Osteocyte (in vitro differentiated cells): ENCODE measurements at regions not wholly inside any gene's neighbourhood (a gene's known extent, or its start where the extent isn't known, plus 50 kb on each side); places are given as distances from the start of the nearest gene placed in this dataset.

Experiments
- DNase-seq: peaks from one replicate; pipeline ENCODE4 v3.0.0; 2021; ENCODE audit warnings: mixed read lengths; ENCODE audit not compliant: unreplicated experiment; ENCODE audit errors: extremely low spot score
- H3K27ac Mint-ChIP-seq: one replicate; pipeline ENCODE4 v1.8.0; 2021; ENCODE audit warnings: mild to moderate bottlenecking, mixed read lengths; ENCODE audit not compliant: unreplicated experiment
- H3K27me3 Mint-ChIP-seq: one replicate; pipeline ENCODE4 v1.8.0; 2021; ENCODE audit warnings: mixed read lengths; ENCODE audit not compliant: unreplicated experiment
- H3K36me3 Mint-ChIP-seq: one replicate; pipeline ENCODE4 v1.8.0; 2021; ENCODE audit warnings: mixed read lengths; ENCODE audit not compliant: unreplicated experiment
- H3K4me1 Mint-ChIP-seq: one replicate; pipeline ENCODE4 v1.8.0; 2021; ENCODE audit warnings: mixed read lengths; ENCODE audit not compliant: unreplicated experiment
- H3K4me3 Mint-ChIP-seq: one replicate; pipeline ENCODE4 v1.8.0; 2021; ENCODE audit warnings: mild to moderate bottlenecking, moderate library complexity, mixed read lengths; ENCODE audit not compliant: unreplicated experiment
- H3K9me3 Mint-ChIP-seq: one replicate; pipeline ENCODE4 v1.8.0; 2021; ENCODE audit warnings: mixed read lengths; ENCODE audit not compliant: unreplicated experiment
- CTCF ChIP-seq: fragments of 200-600 bp; sonication (generic); IDR thresholded peaks from 2 replicates; pipeline ENCODE4 v1.5.0; 2021; ENCODE audit warnings: antibody characterized with exemption, mild to moderate bottlenecking, moderate library complexity

GRCh38 chr6:119865466-119866350, 516.1 kb upstream of the MAN1A1 start:
- peak overlapping the region; percentile 78 for H3K27ac Mint-ChIP-seq
- peaks cover 24% of the 10 kb centered on the region for H3K9me3 Mint-ChIP-seq
- H3K4me1 Mint-ChIP-seq: peaks cover 18% of the 10 kb centered on the region
- no peaks in the 10 kb centered on the region for H3K27me3 Mint-ChIP-seq
- no peak overlapping the region for H3K4me3 Mint-ChIP-seq
- no peak for DNase-seq
- TF ChIP-seq CTCF: no peak
- no peaks in the 10 kb centered on the region for H3K36me3 Mint-ChIP-seq

DNA sequence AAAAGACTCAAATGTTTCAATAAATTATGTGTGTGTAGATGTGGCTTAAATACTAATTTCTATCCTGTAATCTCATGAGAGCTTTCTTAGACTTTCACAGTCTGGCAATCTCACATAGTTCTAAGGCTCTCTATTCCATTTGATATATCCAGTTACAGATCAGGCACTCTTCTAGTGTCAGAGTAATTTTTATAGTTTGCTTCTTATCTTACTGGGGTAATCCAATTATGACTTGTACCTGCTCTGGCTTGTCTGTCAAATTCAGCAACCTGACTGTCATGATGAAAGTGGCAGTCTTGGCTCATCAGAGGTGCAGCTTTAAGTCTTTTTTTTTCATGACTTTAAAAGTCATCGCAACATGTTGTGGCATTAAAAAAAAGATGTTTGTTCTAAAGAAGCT, 513.2 kb upstream of the MAN1A1 start:
- Mint-ChIP-seq H3K9me3 (peaks cover 26% of the 10 kb centered on the region), H3K36me3 (no peaks in the 10 kb centered on the region), H3K4me3 (no peak overlapping the region), H3K27ac (no peak overlapping the region), H3K27me3 (no peaks in the 10 kb centered on the region), H3K4me1 (peaks cover 24% of the 10 kb centered on the region)
- no peak for DNase-seq
- TF ChIP-seq CTCF: no peak

DNA sequence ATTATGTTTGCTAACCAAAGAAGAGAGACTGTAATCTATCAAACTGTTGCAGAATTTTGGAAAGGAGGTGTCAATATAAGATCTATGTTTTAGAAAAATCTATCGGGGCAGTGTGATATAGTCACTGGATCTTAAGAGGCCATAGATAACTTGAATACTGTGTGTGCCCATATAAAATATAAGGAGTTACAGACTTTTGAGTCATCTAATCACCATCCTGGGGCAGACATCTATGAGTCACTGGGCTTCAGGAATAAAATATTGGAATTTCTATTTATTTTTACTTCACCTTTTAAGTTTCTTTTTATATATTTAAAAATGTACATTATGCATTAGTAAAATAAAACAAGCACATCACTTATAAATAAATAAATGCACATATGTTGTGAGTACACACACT, 509.3 kb upstream of the MAN1A1 start:
- Mint-ChIP-seq H3K36me3 (peaks cover 1% of the 10 kb centered on the region), H3K9me3 (peaks cover 12% of the 10 kb centered on the region), H3K4me1 (peaks cover 9% of the 10 kb centered on the region), H3K4me3 (no peak overlapping the region), H3K27me3 (no peaks in the 10 kb centered on the region), H3K27ac (no peak overlapping the region)
- TF ChIP-seq CTCF: no peak
- DNase-seq: no peak

GRCh38 chr6:119856136-119856535, 506.6 kb upstream of the MAN1A1 start:
- DNase-seq: no peak
- Mint-ChIP-seq H3K36me3 (peaks cover 1% of the 10 kb centered on the region), H3K27ac (no peak overlapping the region)

More at GRCh38 chr6:119856136-119856535, 506.6 kb upstream of the MAN1A1 start:
- Mint-ChIP-seq H3K27me3 (peaks cover 3% of the 10 kb centered on the region), H3K4me3 (no peak overlapping the region), H3K9me3 (peaks cover 8% of the 10 kb centered on the region), H3K4me1 (peaks cover 9% of the 10 kb centered on the region)
- TF ChIP-seq CTCF: no peak
